H1 (cell line): ENCODE measurements at regions not wholly inside any gene's neighbourhood (a gene's known extent, or its start where the extent isn't known, plus 50 kb on each side); places are given as distances from the start of the nearest gene placed in this dataset.

Experiments used
- CHD1 ChIP-seq: IDR thresholded peaks from 2 replicates; pipeline ENCODE4 v1.6.1; 2012; ENCODE audit warnings: low read depth, low read length, improper control_type of control experiment
- HDAC6 ChIP-seq: IDR thresholded peaks from one replicate; pipeline ENCODE4 v1.7.1; 2012; ENCODE audit warnings: low read depth, mild to moderate bottlenecking, inconsistent platforms, low read length, moderate library complexity
- RBBP5 ChIP-seq: IDR thresholded peaks from 2 replicates; pipeline ENCODE4 v1.7.1; 2012; ENCODE audit warnings: low read depth, mild to moderate bottlenecking, inconsistent platforms, low read length, moderate library complexity, borderline replicate concordance
- SP4 ChIP-seq: IDR thresholded peaks from 2 replicates; pipeline ENCODE4 v1.6.1; 2012; ENCODE audit warnings: low read length, inconsistent platforms
- TF ChIP-seq, protein P1 (sequence below): IDR thresholded peaks from 2 replicates; pipeline ENCODE4 v1.6.1; 2011; ENCODE audit warnings: low read length, improper control_type of control experiment

DNA sequence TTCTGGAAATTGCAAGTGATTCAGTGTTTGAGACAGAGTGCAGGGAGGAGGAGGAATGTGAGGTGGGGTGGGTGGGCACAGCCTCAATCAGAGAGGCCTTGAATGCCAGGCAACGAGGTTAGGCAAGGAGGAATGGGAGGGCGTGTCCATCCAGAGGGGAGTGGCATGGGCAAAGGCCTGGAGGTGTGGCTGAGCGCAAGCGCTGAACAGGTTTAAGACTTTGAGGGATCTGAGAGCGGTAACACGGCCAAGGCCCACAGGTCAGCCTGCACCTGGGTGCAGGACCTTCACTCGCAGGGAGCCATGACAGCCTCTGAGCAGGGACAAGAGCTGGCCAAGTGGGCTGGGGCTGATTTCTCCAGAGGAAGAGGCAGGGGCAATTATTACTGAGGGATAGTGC, 125.9 kb downstream of the TPRA1 start:
- TF ChIP-seq, protein P1, sequence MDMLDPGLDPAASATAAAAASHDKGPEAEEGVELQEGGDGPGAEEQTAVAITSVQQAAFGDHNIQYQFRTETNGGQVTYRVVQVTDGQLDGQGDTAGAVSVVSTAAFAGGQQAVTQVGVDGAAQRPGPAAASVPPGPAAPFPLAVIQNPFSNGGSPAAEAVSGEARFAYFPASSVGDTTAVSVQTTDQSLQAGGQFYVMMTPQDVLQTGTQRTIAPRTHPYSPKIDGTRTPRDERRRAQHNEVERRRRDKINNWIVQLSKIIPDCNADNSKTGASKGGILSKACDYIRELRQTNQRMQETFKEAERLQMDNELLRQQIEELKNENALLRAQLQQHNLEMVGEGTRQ = no peak
- TF ChIP-seq SP4 (no peak), HDAC6 (no peak), RBBP5 (no peak), CHD1 (no peak)
